ENCODE measurements at regions not wholly inside any gene's neighbourhood (a gene's known extent, or its start where the extent isn't known, plus 50 kb on each side); places are given as distances from the start of the nearest gene placed in this dataset.
"Not testable (repeated sequence)": the region's sequence is repeated elsewhere in the genome, so short reads cannot be mapped to it uniquely, and the experiment has no call there.

- H3K4me3 Mint-ChIP-seq; ATAC-seq; H3K27ac Mint-ChIP-seq; DNase-seq; H3K36me3 Mint-ChIP-seq; H3K9me3 Mint-ChIP-seq (ENCODE audit: low read depth); H3K4me1 Mint-ChIP-seq; H3K27me3 Mint-ChIP-seq; CTCF ChIA-PET: not testable (repeated sequence)
Measured at GRCh38 chr1:83440021-83440420, 558.9 kb downstream of the TTLL7 start.

- H3K36me3 Mint-ChIP-seq; H3K9me3 Mint-ChIP-seq (ENCODE audit: low read depth); H3K27ac Mint-ChIP-seq; H3K4me1 Mint-ChIP-seq; ATAC-seq; DNase-seq; H3K4me3 Mint-ChIP-seq; CTCF ChIA-PET; H3K27me3 Mint-ChIP-seq: not testable (repeated sequence)
Measured at GRCh38 chr1:83438316-83438715, 560.6 kb downstream of the TTLL7 start.

DNA sequence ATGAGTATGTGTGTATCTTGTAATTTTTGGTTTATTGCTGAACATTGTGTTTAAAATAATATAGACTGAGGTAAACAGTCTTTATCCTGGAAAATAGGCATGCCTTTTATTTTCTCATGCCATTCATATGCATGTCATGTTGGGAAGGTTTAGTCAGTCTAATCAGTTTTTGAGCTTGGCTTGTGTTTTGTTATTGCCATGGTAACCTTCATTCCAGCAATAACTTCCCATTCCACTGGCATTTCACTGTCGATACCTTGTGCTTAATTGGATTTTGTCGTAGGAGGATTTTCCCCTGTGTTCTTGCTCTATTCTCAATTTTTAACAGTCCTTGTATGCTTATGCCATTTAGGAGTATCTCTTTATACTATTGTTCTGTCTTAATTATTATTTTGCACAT, 563.6 kb downstream of the TTLL7 start:
- DNase-seq; H3K4me3 Mint-ChIP-seq; H3K9me3 Mint-ChIP-seq (ENCODE audit: low read depth); H3K36me3 Mint-ChIP-seq; H3K4me1 Mint-ChIP-seq; ATAC-seq; H3K27me3 Mint-ChIP-seq; CTCF ChIA-PET; H3K27ac Mint-ChIP-seq: not testable (repeated sequence)

DNA sequence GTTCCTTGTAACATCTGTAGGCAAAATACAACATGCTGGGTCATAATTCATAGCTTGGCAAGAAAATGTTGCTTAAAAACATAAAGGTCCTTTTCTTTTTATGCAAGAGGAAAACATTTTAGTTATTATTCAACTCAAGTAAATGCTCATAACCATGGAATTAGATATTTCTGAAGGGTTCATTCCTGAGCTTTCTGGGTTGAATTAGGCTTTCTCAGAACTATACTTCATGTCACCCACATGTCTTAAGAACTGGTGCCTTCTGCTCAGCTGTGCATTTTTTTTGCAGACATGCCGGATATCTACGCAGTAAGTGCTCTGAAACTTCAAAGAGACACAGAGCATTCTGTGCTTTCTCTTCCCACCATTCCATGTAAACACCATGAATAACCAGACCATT, 571.4 kb downstream of the TTLL7 start:
- H3K9me3 Mint-ChIP-seq (ENCODE audit: low read depth); H3K4me3 Mint-ChIP-seq; H3K36me3 Mint-ChIP-seq; DNase-seq; ATAC-seq; H3K4me1 Mint-ChIP-seq; H3K27ac Mint-ChIP-seq; H3K27me3 Mint-ChIP-seq; CTCF ChIA-PET: not testable (repeated sequence)

- CTCF ChIA-PET; ATAC-seq; H3K27me3 Mint-ChIP-seq; H3K9me3 Mint-ChIP-seq (ENCODE audit: low read depth); H3K36me3 Mint-ChIP-seq; DNase-seq; H3K27ac Mint-ChIP-seq; H3K4me1 Mint-ChIP-seq; H3K4me3 Mint-ChIP-seq: not testable (repeated sequence)
Measured at GRCh38 chr1:83423382-83423781, 575.5 kb downstream of the TTLL7 start.

GRCh38 chr1:83418558-83418957, 580.4 kb downstream of the TTLL7 start:
- H3K27ac Mint-ChIP-seq: no peak overlapping the region
- no peak overlapping the region for H3K4me3 Mint-ChIP-seq
- CTCF ChIA-PET: no interaction called here
- no peaks in the 10 kb centered on the region for H3K36me3 Mint-ChIP-seq
- H3K27me3 Mint-ChIP-seq: no peaks in the 10 kb centered on the region
- H3K9me3 Mint-ChIP-seq (ENCODE audit: low read depth): no peaks in the 10 kb centered on the region
- peaks cover 2% of the 10 kb centered on the region for H3K4me1 Mint-ChIP-seq
- no peak for ATAC-seq
- DNase-seq: no peak

GRCh38 chr1:83413839-83414107, 585.2 kb downstream of the TTLL7 start:
- DNase-seq; H3K27me3 Mint-ChIP-seq; H3K27ac Mint-ChIP-seq; H3K36me3 Mint-ChIP-seq; H3K9me3 Mint-ChIP-seq (ENCODE audit: low read depth); ATAC-seq; H3K4me1 Mint-ChIP-seq; CTCF ChIA-PET; H3K4me3 Mint-ChIP-seq: not testable (repeated sequence)

DNA sequence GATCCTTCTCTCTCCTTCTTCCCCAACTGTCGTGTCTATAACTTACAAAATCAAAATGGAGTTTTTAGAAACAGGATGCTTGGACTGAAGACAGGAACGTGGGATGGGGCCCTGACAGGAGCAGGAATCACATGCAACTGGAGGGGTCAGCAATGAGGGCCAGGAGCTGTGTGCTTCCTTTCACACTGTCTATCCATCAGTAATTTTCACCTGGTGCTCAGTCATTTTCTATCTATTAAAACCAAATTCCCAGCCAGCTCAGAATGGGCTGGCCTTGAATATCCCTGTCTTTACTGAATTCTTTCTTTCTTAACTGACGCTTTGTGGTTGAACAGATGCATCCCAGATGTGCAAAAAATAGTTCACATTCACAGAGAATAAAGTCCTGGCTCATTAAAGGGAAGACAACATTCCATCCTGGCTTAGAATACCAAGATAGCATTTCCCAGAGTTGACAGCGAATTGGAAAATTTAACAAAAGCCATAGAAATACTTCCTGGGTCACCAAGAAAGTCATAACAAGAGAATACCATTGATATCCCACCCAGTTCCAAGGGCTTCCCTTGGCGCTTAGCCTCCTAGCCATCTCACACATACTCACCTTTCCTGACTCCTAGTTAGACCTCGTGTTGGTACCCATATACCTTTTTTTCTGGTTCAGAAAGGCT, 588.1 kb downstream of the TTLL7 start:
- H3K36me3 Mint-ChIP-seq; H3K9me3 Mint-ChIP-seq (ENCODE audit: low read depth); H3K4me3 Mint-ChIP-seq; CTCF ChIA-PET; ATAC-seq; H3K27ac Mint-ChIP-seq; DNase-seq; H3K4me1 Mint-ChIP-seq; H3K27me3 Mint-ChIP-seq: not testable (repeated sequence)

GRCh38 chr1:83406693-83407371, 592.1 kb downstream of the TTLL7 start:
- ATAC-seq, H3K4me3 Mint-ChIP-seq, CTCF ChIA-PET: not testable (repeated sequence)

DNA sequence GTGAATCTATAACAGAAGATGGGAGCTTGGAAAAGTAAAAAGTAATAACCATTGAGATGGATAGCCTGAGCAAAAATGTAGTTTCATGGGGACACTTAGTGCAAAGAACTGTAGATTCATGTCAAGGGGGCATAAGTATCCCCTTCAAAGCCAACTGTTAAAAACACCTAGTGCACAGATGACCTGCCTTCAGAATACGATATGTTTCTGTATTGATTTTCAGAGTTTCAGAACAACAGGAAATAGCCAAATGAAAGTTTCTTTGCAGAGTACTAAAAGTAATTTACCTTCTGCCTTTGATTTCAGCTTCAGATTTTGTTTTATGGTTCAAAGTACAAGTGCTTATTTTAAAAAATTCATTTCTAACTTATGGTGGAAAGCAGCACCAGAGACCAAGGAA, 593.1 kb downstream of the TTLL7 start:
- H3K9me3 Mint-ChIP-seq (ENCODE audit: low read depth); H3K27ac Mint-ChIP-seq; H3K4me1 Mint-ChIP-seq; H3K36me3 Mint-ChIP-seq; H3K4me3 Mint-ChIP-seq; DNase-seq; CTCF ChIA-PET; ATAC-seq; H3K27me3 Mint-ChIP-seq: not testable (repeated sequence)

More at GRCh38 chr1:83406693-83407371, 592.1 kb downstream of the TTLL7 start:
- H3K36me3 Mint-ChIP-seq; DNase-seq; H3K9me3 Mint-ChIP-seq (ENCODE audit: low read depth); H3K4me1 Mint-ChIP-seq; H3K27ac Mint-ChIP-seq; H3K27me3 Mint-ChIP-seq: not testable (repeated sequence)

GRCh38 chr1:83403500-83403899, 595.4 kb downstream of the TTLL7 start:
- ATAC-seq; H3K9me3 Mint-ChIP-seq (ENCODE audit: low read depth); H3K4me1 Mint-ChIP-seq; H3K4me3 Mint-ChIP-seq; H3K36me3 Mint-ChIP-seq; H3K27ac Mint-ChIP-seq; H3K27me3 Mint-ChIP-seq; CTCF ChIA-PET; DNase-seq: not testable (repeated sequence)

DNA sequence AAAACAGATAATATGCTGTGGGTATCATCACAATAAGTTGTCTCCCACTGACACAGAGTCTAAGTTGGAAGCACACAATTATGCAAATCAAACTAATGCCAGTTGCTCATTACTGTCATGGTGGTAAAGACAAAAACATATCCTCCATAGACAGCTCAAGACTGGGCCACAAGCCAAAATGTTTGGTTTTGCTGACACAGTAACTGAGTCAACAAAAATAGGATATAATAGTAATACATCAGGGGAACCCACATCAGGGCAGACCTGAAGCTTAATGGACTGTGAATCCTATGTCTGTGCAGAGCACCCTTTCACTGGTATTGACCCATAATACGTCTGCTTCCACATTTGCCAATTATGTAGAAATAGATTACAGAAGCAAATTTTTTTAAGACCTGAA, 597.8 kb downstream of the TTLL7 start:
- not testable (repeated sequence) for ATAC-seq, H3K27ac Mint-ChIP-seq, H3K27me3 Mint-ChIP-seq

DNA sequence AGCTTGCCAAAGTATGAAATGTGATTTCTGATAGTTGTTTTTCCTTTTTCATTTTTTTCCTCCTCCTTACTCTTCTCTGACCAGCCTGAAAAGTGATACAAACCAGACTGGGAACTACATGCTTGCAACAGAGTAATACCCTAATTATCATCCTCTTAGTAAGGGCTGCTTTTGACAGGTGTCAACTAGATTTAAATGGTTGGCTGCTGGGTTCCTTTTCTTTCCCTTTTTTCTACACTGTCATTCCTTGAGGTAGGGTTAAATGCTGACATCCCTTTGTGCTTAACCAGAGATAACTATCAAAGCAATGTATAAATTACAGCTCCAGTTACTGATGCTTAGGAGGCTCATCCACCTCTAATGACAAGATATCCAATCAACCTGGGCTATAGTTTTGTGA, 598.8 kb downstream of the TTLL7 start:
- H3K9me3 Mint-ChIP-seq (ENCODE audit: low read depth); H3K27me3 Mint-ChIP-seq; DNase-seq; H3K36me3 Mint-ChIP-seq; CTCF ChIA-PET; H3K4me3 Mint-ChIP-seq; H3K4me1 Mint-ChIP-seq; ATAC-seq; H3K27ac Mint-ChIP-seq: not testable (repeated sequence)

More for the DNA sequence above, 597.8 kb downstream of the TTLL7 start:
- DNase-seq; H3K9me3 Mint-ChIP-seq (ENCODE audit: low read depth); CTCF ChIA-PET; H3K36me3 Mint-ChIP-seq; H3K4me3 Mint-ChIP-seq; H3K4me1 Mint-ChIP-seq: not testable (repeated sequence)

DNA sequence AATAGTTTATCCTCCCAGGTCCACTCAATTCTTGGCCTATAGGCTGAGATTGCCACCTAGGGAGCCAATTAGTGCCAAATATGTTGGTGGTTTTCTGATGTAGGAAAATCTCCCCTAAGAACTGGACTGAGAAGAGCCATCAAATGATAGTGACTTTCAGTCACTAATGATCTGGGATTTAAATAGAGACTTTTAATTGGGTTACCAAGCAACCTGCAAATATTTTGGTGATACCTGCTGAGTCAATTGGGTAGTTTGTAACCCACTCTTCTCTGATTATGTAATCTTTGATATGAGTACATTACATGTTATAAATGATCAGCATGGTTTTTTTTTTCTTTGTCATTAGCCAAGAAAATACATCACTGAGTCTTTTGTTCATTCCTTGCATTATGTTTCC, 600.8 kb downstream of the TTLL7 start:
- H3K4me3 Mint-ChIP-seq; CTCF ChIA-PET; ATAC-seq; H3K27ac Mint-ChIP-seq; DNase-seq; H3K4me1 Mint-ChIP-seq; H3K36me3 Mint-ChIP-seq; H3K9me3 Mint-ChIP-seq (ENCODE audit: low read depth); H3K27me3 Mint-ChIP-seq: not testable (repeated sequence)

- DNase-seq; H3K9me3 Mint-ChIP-seq (ENCODE audit: low read depth); H3K4me1 Mint-ChIP-seq; ATAC-seq; H3K27ac Mint-ChIP-seq; H3K36me3 Mint-ChIP-seq; CTCF ChIA-PET; H3K4me3 Mint-ChIP-seq; H3K27me3 Mint-ChIP-seq: not testable (repeated sequence)
Measured at GRCh38 chr1:83395130-83395529, 603.8 kb downstream of the TTLL7 start.

Data from activated CD8-positive, alpha-beta memory T cell treated with anti-CD3 and anti-CD28 coated beads, Interleukin-2, amount 10 ng/mL, durations not matched to agents 7 days and 5 days (primary cell).